OCI-LY7 (cell line): ENCODE measurements at regions not wholly inside any gene's neighbourhood (a gene's known extent, or its start where the extent isn't known, plus 50 kb on each side); places are given as distances from the start of the nearest gene placed in this dataset.

Experiments used
- EZH2phosphoT487 ChIP-seq: fragments of 200-600 bp; sonication (generic); IDR thresholded peaks from 2 replicates; pipeline ENCODE4 v1.6.1; 2018; ENCODE audit warnings: low read depth, borderline replicate concordance, mild to moderate bottlenecking, mixed run types, antibody characterized with exemption, low read length, moderate library complexity, mixed read lengths
- TF ChIP-seq, protein P1 (sequence below): fragments of 200-600 bp; sonication (generic); conservative IDR thresholded peaks from 2 replicates; pipeline ENCODE4 v1.5.1; 2014; ENCODE audit warnings: mild to moderate bottlenecking, antibody characterized with exemption, low read length, moderate library complexity, mixed read lengths

- TF ChIP-seq, protein P1, sequence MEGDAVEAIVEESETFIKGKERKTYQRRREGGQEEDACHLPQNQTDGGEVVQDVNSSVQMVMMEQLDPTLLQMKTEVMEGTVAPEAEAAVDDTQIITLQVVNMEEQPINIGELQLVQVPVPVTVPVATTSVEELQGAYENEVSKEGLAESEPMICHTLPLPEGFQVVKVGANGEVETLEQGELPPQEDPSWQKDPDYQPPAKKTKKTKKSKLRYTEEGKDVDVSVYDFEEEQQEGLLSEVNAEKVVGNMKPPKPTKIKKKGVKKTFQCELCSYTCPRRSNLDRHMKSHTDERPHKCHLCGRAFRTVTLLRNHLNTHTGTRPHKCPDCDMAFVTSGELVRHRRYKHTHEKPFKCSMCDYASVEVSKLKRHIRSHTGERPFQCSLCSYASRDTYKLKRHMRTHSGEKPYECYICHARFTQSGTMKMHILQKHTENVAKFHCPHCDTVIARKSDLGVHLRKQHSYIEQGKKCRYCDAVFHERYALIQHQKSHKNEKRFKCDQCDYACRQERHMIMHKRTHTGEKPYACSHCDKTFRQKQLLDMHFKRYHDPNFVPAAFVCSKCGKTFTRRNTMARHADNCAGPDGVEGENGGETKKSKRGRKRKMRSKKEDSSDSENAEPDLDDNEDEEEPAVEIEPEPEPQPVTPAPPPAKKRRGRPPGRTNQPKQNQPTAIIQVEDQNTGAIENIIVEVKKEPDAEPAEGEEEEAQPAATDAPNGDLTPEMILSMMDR, result no peak
- TF ChIP-seq EZH2phosphoT487, result no peak
Observed at GRCh38 chr1:47621977-47622376, 184.1 kb downstream of the FOXD2 start.
